ENCODE measurements at regions not wholly inside any gene's neighbourhood (a gene's known extent, or its start where the extent isn't known, plus 50 kb on each side); places are given as distances from the start of the nearest gene placed in this dataset.

DNA sequence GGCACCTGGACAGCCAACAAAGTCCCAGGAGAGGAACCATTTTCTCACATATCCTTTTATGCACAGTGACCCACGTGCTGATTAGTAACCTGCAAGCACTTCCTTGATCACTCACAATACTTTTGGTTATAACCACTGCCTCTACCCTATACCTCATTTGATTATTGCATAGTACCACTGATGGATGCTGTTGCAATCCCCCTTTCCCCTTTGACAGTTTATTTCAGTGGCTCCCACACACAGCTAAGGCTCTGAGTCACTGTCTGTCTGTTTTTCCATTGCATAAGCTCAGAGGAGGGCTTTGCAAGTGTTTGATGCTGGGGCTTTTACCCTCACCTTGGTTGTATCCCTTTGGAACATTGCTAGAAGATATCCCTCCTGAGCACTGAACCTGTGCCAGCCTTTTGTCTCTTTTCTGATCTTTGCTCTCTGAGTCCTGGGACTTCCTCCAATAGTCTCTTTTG is 101.7 kb upstream of the RBBP8 start:
- ATAC-seq = peak; percentile 69
- Histone ChIP-seq H3K36me3 (ENCODE audit: control insufficient read depth in 1 of 2, insufficient read depth in 2 of 2, low read length in 2 of 2) (no peaks in the 10 kb centered on the region), H3K4me1 (ENCODE audit: control insufficient read depth in 1 of 2, insufficient read depth in 2 of 2, low read length in 2 of 2) (peaks cover 24 to 41% of the 10 kb centered on the region in 2 experiments), H2AFZ (ENCODE audit: low read depth, low read length, poor library complexity, severe bottlenecking) (no peak overlapping the region), H3K79me2 (ENCODE audit: insufficient read depth, low read length) (no peaks in the 10 kb centered on the region), H3K9me2 (ENCODE audit: insufficient read depth) (no peaks in the 10 kb centered on the region), H3K4me2 (ENCODE audit: low read length) (no peak overlapping the region), H3K27ac (ENCODE audit: low read depth, low read length) (peak overlapping the region; percentile 9; the same call in 1 of the 2 replicates), H4K20me1 (ENCODE audit: insufficient read depth) (no peaks in the 10 kb centered on the region), H3K9me3 (ENCODE audit: control insufficient read depth in 1 of 2, insufficient read depth in 1 of 2, low read depth in 1 of 2, low read length in 2 of 2) (no peaks in the 10 kb centered on the region), H3K27me3 (ENCODE audit: insufficient read depth, low read length) (no peaks in the 10 kb centered on the region), H3K4me3 (replicated peaks in 1 of 2; ENCODE audit: low read depth in 1 of 2, low read length in 2 of 2) (no peak overlapping the region), H3K9ac (ENCODE audit: low read length) (no peak overlapping the region)
- ChIA-PET RAD21 (ENCODE audit: low non-redundant PET in 1 of 2, low total read pairs in 2 of 2, uncharacterized antibody in 2 of 2, unreplicated experiment in 2 of 2) (no interaction called here), POLR2A (no interaction called here), CTCF (interaction anchor here (1.8 kb wide), 1 partner anchor 14 kb away, joined by 4 read pairs; no protein-coding TSS in a partner anchor)
- peak; percentile 32 for DNase-seq (ENCODE audit: low read depth, low spot score)
- intact Hi-C loops (cut with micrococcal nuclease) = no loop called here
- TF ChIP-seq, protein P1, sequence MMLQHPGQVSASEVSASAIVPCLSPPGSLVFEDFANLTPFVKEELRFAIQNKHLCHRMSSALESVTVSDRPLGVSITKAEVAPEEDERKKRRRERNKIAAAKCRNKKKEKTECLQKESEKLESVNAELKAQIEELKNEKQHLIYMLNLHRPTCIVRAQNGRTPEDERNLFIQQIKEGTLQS (IDR thresholded peaks at IDR 0.05) = peak; percentile 21; the same call in 1 of the 2 replicates
- TF ChIP-seq SP1 (IDR thresholded peaks at IDR 0.05; ENCODE audit: low read depth) (peak; percentile 60), JUND (IDR thresholded peaks at IDR 0.05) (peak; percentile 48; the same call in 1 of the 2 replicates), CEBPB (IDR thresholded peaks at IDR 0.05; ENCODE audit: low read depth) (peak; percentile 85), FOSL1 (IDR thresholded peaks at IDR 0.05; ENCODE audit: low read depth) (peak; percentile 53; the same call in 1 of the 2 replicates)
- TF ChIP-seq, protein P2, sequence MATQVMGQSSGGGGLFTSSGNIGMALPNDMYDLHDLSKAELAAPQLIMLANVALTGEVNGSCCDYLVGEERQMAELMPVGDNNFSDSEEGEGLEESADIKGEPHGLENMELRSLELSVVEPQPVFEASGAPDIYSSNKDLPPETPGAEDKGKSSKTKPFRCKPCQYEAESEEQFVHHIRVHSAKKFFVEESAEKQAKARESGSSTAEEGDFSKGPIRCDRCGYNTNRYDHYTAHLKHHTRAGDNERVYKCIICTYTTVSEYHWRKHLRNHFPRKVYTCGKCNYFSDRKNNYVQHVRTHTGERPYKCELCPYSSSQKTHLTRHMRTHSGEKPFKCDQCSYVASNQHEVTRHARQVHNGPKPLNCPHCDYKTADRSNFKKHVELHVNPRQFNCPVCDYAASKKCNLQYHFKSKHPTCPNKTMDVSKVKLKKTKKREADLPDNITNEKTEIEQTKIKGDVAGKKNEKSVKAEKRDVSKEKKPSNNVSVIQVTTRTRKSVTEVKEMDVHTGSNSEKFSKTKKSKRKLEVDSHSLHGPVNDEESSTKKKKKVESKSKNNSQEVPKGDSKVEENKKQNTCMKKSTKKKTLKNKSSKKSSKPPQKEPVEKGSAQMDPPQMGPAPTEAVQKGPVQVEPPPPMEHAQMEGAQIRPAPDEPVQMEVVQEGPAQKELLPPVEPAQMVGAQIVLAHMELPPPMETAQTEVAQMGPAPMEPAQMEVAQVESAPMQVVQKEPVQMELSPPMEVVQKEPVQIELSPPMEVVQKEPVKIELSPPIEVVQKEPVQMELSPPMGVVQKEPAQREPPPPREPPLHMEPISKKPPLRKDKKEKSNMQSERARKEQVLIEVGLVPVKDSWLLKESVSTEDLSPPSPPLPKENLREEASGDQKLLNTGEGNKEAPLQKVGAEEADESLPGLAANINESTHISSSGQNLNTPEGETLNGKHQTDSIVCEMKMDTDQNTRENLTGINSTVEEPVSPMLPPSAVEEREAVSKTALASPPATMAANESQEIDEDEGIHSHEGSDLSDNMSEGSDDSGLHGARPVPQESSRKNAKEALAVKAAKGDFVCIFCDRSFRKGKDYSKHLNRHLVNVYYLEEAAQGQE (IDR thresholded peaks at IDR 0.05; ENCODE audit: low read depth) = no peak
- TF ChIP-seq, protein P3, sequence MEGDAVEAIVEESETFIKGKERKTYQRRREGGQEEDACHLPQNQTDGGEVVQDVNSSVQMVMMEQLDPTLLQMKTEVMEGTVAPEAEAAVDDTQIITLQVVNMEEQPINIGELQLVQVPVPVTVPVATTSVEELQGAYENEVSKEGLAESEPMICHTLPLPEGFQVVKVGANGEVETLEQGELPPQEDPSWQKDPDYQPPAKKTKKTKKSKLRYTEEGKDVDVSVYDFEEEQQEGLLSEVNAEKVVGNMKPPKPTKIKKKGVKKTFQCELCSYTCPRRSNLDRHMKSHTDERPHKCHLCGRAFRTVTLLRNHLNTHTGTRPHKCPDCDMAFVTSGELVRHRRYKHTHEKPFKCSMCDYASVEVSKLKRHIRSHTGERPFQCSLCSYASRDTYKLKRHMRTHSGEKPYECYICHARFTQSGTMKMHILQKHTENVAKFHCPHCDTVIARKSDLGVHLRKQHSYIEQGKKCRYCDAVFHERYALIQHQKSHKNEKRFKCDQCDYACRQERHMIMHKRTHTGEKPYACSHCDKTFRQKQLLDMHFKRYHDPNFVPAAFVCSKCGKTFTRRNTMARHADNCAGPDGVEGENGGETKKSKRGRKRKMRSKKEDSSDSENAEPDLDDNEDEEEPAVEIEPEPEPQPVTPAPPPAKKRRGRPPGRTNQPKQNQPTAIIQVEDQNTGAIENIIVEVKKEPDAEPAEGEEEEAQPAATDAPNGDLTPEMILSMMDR (IDR thresholded peaks at IDR 0.05 in 2 of 3, conservative IDR thresholded peaks at IDR 0.05 in 1 of 3; ENCODE audit: borderline replicate concordance in 1 of 3, insufficient read depth in 1 of 3, low read depth in 2 of 3, low read length in 2 of 3) = no peak
- TF ChIP-seq, protein P4, sequence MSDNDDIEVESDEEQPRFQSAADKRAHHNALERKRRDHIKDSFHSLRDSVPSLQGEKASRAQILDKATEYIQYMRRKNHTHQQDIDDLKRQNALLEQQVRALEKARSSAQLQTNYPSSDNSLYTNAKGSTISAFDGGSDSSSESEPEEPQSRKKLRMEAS (IDR thresholded peaks at IDR 0.05) = peak; percentile 25; the same call in 1 of the 2 replicates
- no TSS peak for BruUV-seq (replicated peaks)

All from HCT116 (cell line).